Astrocyte of the cerebellum (primary cell): ENCODE measurements at regions not wholly inside any gene's neighbourhood (a gene's known extent, or its start where the extent isn't known, plus 50 kb on each side); places are given as distances from the start of the nearest gene placed in this dataset.

Experiments used
- DNase-seq: peaks from one replicate; pipeline ENCODE4 v3.0.0-alpha.2; 2011; ENCODE audit warnings: low read depth
- H3K4me3 ChIP-seq: 2 replicates; pipeline ENCODE4 v1.5.1; 2011; ENCODE audit warnings: mild to moderate bottlenecking, low read depth, low read length, moderate library complexity
- CTCF ChIP-seq: IDR thresholded peaks from 2 replicates; pipeline ENCODE4 v1.5.1; 2012; ENCODE audit warnings: low read length, low read depth, moderate library complexity, mild to moderate bottlenecking; ENCODE audit errors: missing control alignments
- in situ Hi-C: cut with HindIII; loops from 2 replicates; pipeline ENCODE4 v1.10.0; 2017; ENCODE audit warnings: low sequenced_read_pairs

GRCh38 chr3:40805456-40805855, 280.7 kb downstream of the ZNF621 start:
- H3K4me3 ChIP-seq, result no peak overlapping the region
- no peak for TF ChIP-seq CTCF
- DNase-seq, result no peak
- in situ Hi-C loops, result no loop called here

GRCh38 chr3:40810813-40811212, 286.1 kb downstream of the ZNF621 start:
- H3K4me3 ChIP-seq, result no peak overlapping the region
- TF ChIP-seq CTCF, result no peak
- in situ Hi-C loops, result no loop called here
- DNase-seq, result no peak

- in situ Hi-C loops, result no loop called here
- TF ChIP-seq CTCF, result no peak
- H3K4me3 ChIP-seq, result no peak overlapping the region
- no peak for DNase-seq
Measured at GRCh38 chr3:40817017-40817416, 292.3 kb downstream of the ZNF621 start.

- no peak for TF ChIP-seq CTCF
- in situ Hi-C loops, result no loop called here
- no peak for DNase-seq
- H3K4me3 ChIP-seq, result no peak overlapping the region
Measured at GRCh38 chr3:40821315-40821714, 296.6 kb downstream of the ZNF621 start.

GRCh38 chr3:40827226-40827625, 302.5 kb downstream of the ZNF621 start:
- no peak for DNase-seq
- no peak overlapping the region for H3K4me3 ChIP-seq
- in situ Hi-C loops, result no loop called here
- TF ChIP-seq CTCF, result no peak

GRCh38 chr3:40827942-40828688, 303.4 kb downstream of the ZNF621 start:
- H3K4me3 ChIP-seq, result no peak overlapping the region
- no peak for DNase-seq
- in situ Hi-C loops, result no loop called here
- TF ChIP-seq CTCF, result no peak
